ENCODE measurements at regions not wholly inside any gene's neighbourhood (a gene's known extent, or its start where the extent isn't known, plus 50 kb on each side); places are given as distances from the start of the nearest gene placed in this dataset.

GRCh38 chr6:47157063-47157462 is 114.9 kb upstream of the ADGRF1 start:
- no peaks in the 10 kb centered on the region for H3K9me3 ChIP-seq (ENCODE audit: low read depth, low read length)
- H4K20me1 ChIP-seq (ENCODE audit: insufficient read depth, low read length) = no peaks in the 10 kb centered on the region
- H3K4me2 ChIP-seq (ENCODE audit: insufficient read depth, low read length) = no peak overlapping the region
- no peak overlapping the region for H3K4me3 ChIP-seq (ENCODE audit: insufficient read depth, low read length)
- H3K27me3 ChIP-seq (ENCODE audit: insufficient read depth, low read length) = no peaks in the 10 kb centered on the region
- no peak overlapping the region for H3K27ac ChIP-seq (ENCODE audit: low read depth, low read length)
- H2AFZ ChIP-seq (ENCODE audit: low read length) = no peak overlapping the region
- no peak for DNase-seq (ENCODE audit: insufficient read length, low spot score, missing footprints)
- H3K79me2 ChIP-seq (ENCODE audit: insufficient read depth, low read length) = no peaks in the 10 kb centered on the region
- H3K4me1 ChIP-seq (ENCODE audit: insufficient read depth, low read length) = no peaks in the 10 kb centered on the region
- H3K36me3 ChIP-seq (ENCODE audit: insufficient read depth, low read length) = no peaks in the 10 kb centered on the region
- no peak for TF ChIP-seq CTCF (IDR thresholded peaks at IDR 0.05; ENCODE audit: extremely low read depth, low read depth, low read length)

GRCh38 chr6:47156196-47156595 is 114.1 kb upstream of the ADGRF1 start:
- no peaks in the 10 kb centered on the region for H4K20me1 ChIP-seq (ENCODE audit: insufficient read depth, low read length)
- H3K4me2 ChIP-seq (ENCODE audit: insufficient read depth, low read length) = no peak overlapping the region
- no peak overlapping the region for H3K27ac ChIP-seq (ENCODE audit: low read depth, low read length)
- H3K27me3 ChIP-seq (ENCODE audit: insufficient read depth, low read length) = no peaks in the 10 kb centered on the region
- no peaks in the 10 kb centered on the region for H3K36me3 ChIP-seq (ENCODE audit: insufficient read depth, low read length)
- TF ChIP-seq CTCF (IDR thresholded peaks at IDR 0.05; ENCODE audit: extremely low read depth, low read depth, low read length) = no peak
- H3K79me2 ChIP-seq (ENCODE audit: insufficient read depth, low read length) = no peaks in the 10 kb centered on the region
- H3K4me1 ChIP-seq (ENCODE audit: insufficient read depth, low read length) = no peaks in the 10 kb centered on the region
- no peak overlapping the region for H3K4me3 ChIP-seq (ENCODE audit: insufficient read depth, low read length)
- H3K9me3 ChIP-seq (ENCODE audit: low read depth, low read length) = no peaks in the 10 kb centered on the region
- H2AFZ ChIP-seq (ENCODE audit: low read length) = no peak overlapping the region
- no peak for DNase-seq (ENCODE audit: insufficient read length, low spot score, missing footprints)

GRCh38 chr6:47153404-47153755 is 111.2 kb upstream of the ADGRF1 start:
- H3K27me3 ChIP-seq (ENCODE audit: insufficient read depth, low read length) = peaks cover 3% of the 10 kb centered on the region
- H3K4me1 ChIP-seq (ENCODE audit: insufficient read depth, low read length) = no peaks in the 10 kb centered on the region
- H3K4me2 ChIP-seq (ENCODE audit: insufficient read depth, low read length) = no peak overlapping the region
- DNase-seq (ENCODE audit: insufficient read length, low spot score, missing footprints) = no peak
- no peaks in the 10 kb centered on the region for H3K79me2 ChIP-seq (ENCODE audit: insufficient read depth, low read length)
- no peaks in the 10 kb centered on the region for H3K36me3 ChIP-seq (ENCODE audit: insufficient read depth, low read length)
- H3K27ac ChIP-seq (ENCODE audit: low read depth, low read length) = no peak overlapping the region
- H3K9me3 ChIP-seq (ENCODE audit: low read depth, low read length) = no peaks in the 10 kb centered on the region
- no peaks in the 10 kb centered on the region for H4K20me1 ChIP-seq (ENCODE audit: insufficient read depth, low read length)
- TF ChIP-seq CTCF (IDR thresholded peaks at IDR 0.05; ENCODE audit: extremely low read depth, low read depth, low read length) = no peak
- no peak overlapping the region for H3K4me3 ChIP-seq (ENCODE audit: insufficient read depth, low read length)
- no peak overlapping the region for H2AFZ ChIP-seq (ENCODE audit: low read length)

- no peak overlapping the region for H2AFZ ChIP-seq (ENCODE audit: low read length)
- H3K4me3 ChIP-seq (ENCODE audit: insufficient read depth, low read length) = no peak overlapping the region
- H3K27me3 ChIP-seq (ENCODE audit: insufficient read depth, low read length) = peaks cover 3% of the 10 kb centered on the region
- no peaks in the 10 kb centered on the region for H3K4me1 ChIP-seq (ENCODE audit: insufficient read depth, low read length)
- no peaks in the 10 kb centered on the region for H3K36me3 ChIP-seq (ENCODE audit: insufficient read depth, low read length)
- DNase-seq (ENCODE audit: insufficient read length, low spot score, missing footprints) = peak; percentile 15
- H3K4me2 ChIP-seq (ENCODE audit: insufficient read depth, low read length) = no peak overlapping the region
- TF ChIP-seq CTCF (IDR thresholded peaks at IDR 0.05; ENCODE audit: extremely low read depth, low read depth, low read length) = no peak
- H3K9me3 ChIP-seq (ENCODE audit: low read depth, low read length) = no peaks in the 10 kb centered on the region
- H4K20me1 ChIP-seq (ENCODE audit: insufficient read depth, low read length) = no peaks in the 10 kb centered on the region
- no peaks in the 10 kb centered on the region for H3K79me2 ChIP-seq (ENCODE audit: insufficient read depth, low read length)
- H3K27ac ChIP-seq (ENCODE audit: low read depth, low read length) = no peak overlapping the region
Measured at GRCh38 chr6:47152666-47153403, 110.7 kb upstream of the ADGRF1 start.

Data from osteoblast (primary cell).